C4-2B (cell line): ENCODE measurements at regions not wholly inside any gene's neighbourhood (a gene's known extent, or its start where the extent isn't known, plus 50 kb on each side); places are given as distances from the start of the nearest gene placed in this dataset.

Experiments
- CTCF ChIP-seq: fragments of 450-650 bp; conservative IDR thresholded peaks from 2 replicates; pipeline ENCODE4 v1.5.1; 2017; ENCODE audit warnings: mild to moderate bottlenecking
- ZFX ChIP-seq: fragments of 450-650 bp; IDR thresholded peaks from 2 replicates; pipeline ENCODE4 v1.6.1; 2017

- TF ChIP-seq CTCF (no peak), ZFX (no peak)
These were observed 56.1 kb downstream of the PJA1 start for GRCh38 chrX:69109036-69109663.
